ENCODE measurements at regions not wholly inside any gene's neighbourhood (a gene's known extent, or its start where the extent isn't known, plus 50 kb on each side); places are given as distances from the start of the nearest gene placed in this dataset.
"Not testable (repeated sequence)": the region's sequence is repeated elsewhere in the genome, so short reads cannot be mapped to it uniquely, and the experiment has no call there.

- DNase-seq; H3K4me1 ChIP-seq (ENCODE audit: control extremely low read depth in 1 of 4, control insufficient read depth in 4 of 4, insufficient read depth in 4 of 4, low read length in 3 of 4); CTCF ChIA-PET; H3K27ac ChIP-seq (ENCODE audit: insufficient read depth in 1 of 2, low read depth in 1 of 2, low read length in 2 of 2, poor library complexity in 1 of 2, severe bottlenecking in 2 of 2); H3K9me3 ChIP-seq (ENCODE audit: control extremely low read depth in 1 of 5, control insufficient read depth in 4 of 5, insufficient read depth in 2 of 5, low read depth in 1 of 5, low read length in 4 of 5); H3K27me3 ChIP-seq (replicated peaks in 2 of 5; ENCODE audit: control insufficient read depth in 4 of 5, insufficient read depth in 5 of 5, low read length in 4 of 5); H3K4me3 ChIP-seq (ENCODE audit: control insufficient read depth in 1 of 7, extremely low read depth in 1 of 7, insufficient read depth in 4 of 7, low read depth in 2 of 7, low read length in 6 of 7); H3K36me3 ChIP-seq (ENCODE audit: control insufficient read depth in 4 of 4, insufficient read depth in 4 of 4, low read length in 3 of 4); POLR2A ChIA-PET: not testable (repeated sequence)
- 57% methylated on average over 7 of the region's 8 CpGs for WGBS (ENCODE audit: insufficient coverage)
These were observed 217.7 kb downstream of the LHFPL1 start for GRCh38 chrX:112461949-112462450.

GRCh38 chrX:112457788-112458187 lies 221.9 kb downstream of the LHFPL1 start:
- Histone ChIP-seq H3K27me3 (replicated peaks in 2 of 5; ENCODE audit: control insufficient read depth in 4 of 5, insufficient read depth in 5 of 5, low read length in 4 of 5) (no peaks in the 10 kb centered on the region), H3K36me3 (ENCODE audit: control insufficient read depth in 4 of 4, insufficient read depth in 4 of 4, low read length in 3 of 4) (no peaks in the 10 kb centered on the region), H3K27ac (ENCODE audit: insufficient read depth in 1 of 2, low read depth in 1 of 2, low read length in 2 of 2, poor library complexity in 1 of 2, severe bottlenecking in 2 of 2) (no peak overlapping the region), H3K9me3 (ENCODE audit: control extremely low read depth in 1 of 5, control insufficient read depth in 4 of 5, insufficient read depth in 2 of 5, low read depth in 1 of 5, low read length in 4 of 5) (peaks cover 0 to 1% (median 0%) of the 10 kb centered on the region in 5 experiments), H3K4me3 (ENCODE audit: control insufficient read depth in 1 of 7, extremely low read depth in 1 of 7, insufficient read depth in 4 of 7, low read depth in 2 of 7, low read length in 6 of 7) (no peak overlapping the region), H3K4me1 (ENCODE audit: control extremely low read depth in 1 of 4, control insufficient read depth in 4 of 4, insufficient read depth in 4 of 4, low read length in 3 of 4) (no peaks in the 10 kb centered on the region)
- no peak for DNase-seq
- ChIA-PET POLR2A (no interaction called here), CTCF (no interaction called here)

GRCh38 chrX:112450810-112451209 lies 228.9 kb downstream of the LHFPL1 start:
- no CpG with 5 or more reads among the region's 2 CpGs for WGBS (ENCODE audit: insufficient coverage)
- H3K27me3 ChIP-seq (replicated peaks in 2 of 5; ENCODE audit: control insufficient read depth in 4 of 5, insufficient read depth in 5 of 5, low read length in 4 of 5) = no peaks in the 10 kb centered on the region
- no peak for DNase-seq
- H3K4me1 ChIP-seq (ENCODE audit: control extremely low read depth in 1 of 4, control insufficient read depth in 4 of 4, insufficient read depth in 4 of 4, low read length in 3 of 4) = no peaks in the 10 kb centered on the region
- no peaks in the 10 kb centered on the region for H3K36me3 ChIP-seq (ENCODE audit: control insufficient read depth in 4 of 4, insufficient read depth in 4 of 4, low read length in 3 of 4)
- H3K27ac ChIP-seq (ENCODE audit: insufficient read depth in 1 of 2, low read depth in 1 of 2, low read length in 2 of 2, poor library complexity in 1 of 2, severe bottlenecking in 2 of 2) = no peak overlapping the region
- no peaks in the 10 kb centered on the region for H3K9me3 ChIP-seq (ENCODE audit: control extremely low read depth in 1 of 5, control insufficient read depth in 4 of 5, insufficient read depth in 2 of 5, low read depth in 1 of 5, low read length in 4 of 5)
- no peak overlapping the region for H3K4me3 ChIP-seq (ENCODE audit: control insufficient read depth in 1 of 7, extremely low read depth in 1 of 7, insufficient read depth in 4 of 7, low read depth in 2 of 7, low read length in 6 of 7)
- POLR2A ChIA-PET = no interaction called here
- CTCF ChIA-PET = no interaction called here

- no peak for DNase-seq
- ChIA-PET CTCF (no interaction called here), POLR2A (no interaction called here)
- Histone ChIP-seq H3K4me3 (ENCODE audit: control insufficient read depth in 1 of 7, extremely low read depth in 1 of 7, insufficient read depth in 4 of 7, low read depth in 2 of 7, low read length in 6 of 7) (no peak overlapping the region), H3K36me3 (ENCODE audit: control insufficient read depth in 4 of 4, insufficient read depth in 4 of 4, low read length in 3 of 4) (no peaks in the 10 kb centered on the region), H3K27ac (ENCODE audit: insufficient read depth in 1 of 2, low read depth in 1 of 2, low read length in 2 of 2, poor library complexity in 1 of 2, severe bottlenecking in 2 of 2) (no peak overlapping the region), H3K4me1 (ENCODE audit: control extremely low read depth in 1 of 4, control insufficient read depth in 4 of 4, insufficient read depth in 4 of 4, low read length in 3 of 4) (no peaks in the 10 kb centered on the region), H3K27me3 (replicated peaks in 2 of 5; ENCODE audit: control insufficient read depth in 4 of 5, insufficient read depth in 5 of 5, low read length in 4 of 5) (no peaks in the 10 kb centered on the region), H3K9me3 (ENCODE audit: control extremely low read depth in 1 of 5, control insufficient read depth in 4 of 5, insufficient read depth in 2 of 5, low read depth in 1 of 5, low read length in 4 of 5) (no peaks in the 10 kb centered on the region)
- WGBS (ENCODE audit: insufficient coverage) = 93% methylated on average over 2 of the region's 2 CpGs
These were observed 239.5 kb downstream of the LHFPL1 start for GRCh38 chrX:112440277-112440676.

- CTCF ChIA-PET = no interaction called here
- POLR2A ChIA-PET = no interaction called here
- Histone ChIP-seq H3K36me3 (ENCODE audit: control insufficient read depth in 4 of 4, insufficient read depth in 4 of 4, low read length in 3 of 4) (no peaks in the 10 kb centered on the region), H3K27ac (ENCODE audit: insufficient read depth in 1 of 2, low read depth in 1 of 2, low read length in 2 of 2, poor library complexity in 1 of 2, severe bottlenecking in 2 of 2) (no peak overlapping the region), H3K4me1 (ENCODE audit: control extremely low read depth in 1 of 4, control insufficient read depth in 4 of 4, insufficient read depth in 4 of 4, low read length in 3 of 4) (no peaks in the 10 kb centered on the region), H3K4me3 (ENCODE audit: control insufficient read depth in 1 of 7, extremely low read depth in 1 of 7, insufficient read depth in 4 of 7, low read depth in 2 of 7, low read length in 6 of 7) (no peak overlapping the region), H3K27me3 (replicated peaks in 2 of 5; ENCODE audit: control insufficient read depth in 4 of 5, insufficient read depth in 5 of 5, low read length in 4 of 5) (no peaks in the 10 kb centered on the region), H3K9me3 (ENCODE audit: control extremely low read depth in 1 of 5, control insufficient read depth in 4 of 5, insufficient read depth in 2 of 5, low read depth in 1 of 5, low read length in 4 of 5) (no peaks in the 10 kb centered on the region)
- no peak for DNase-seq
- WGBS (ENCODE audit: insufficient coverage) = no CpG with 5 or more reads among the region's 1 CpG
These were observed 255.6 kb downstream of the LHFPL1 start for GRCh38 chrX:112424166-112424565.

- Histone ChIP-seq H3K9me3 (ENCODE audit: control extremely low read depth in 1 of 5, control insufficient read depth in 4 of 5, insufficient read depth in 2 of 5, low read depth in 1 of 5, low read length in 4 of 5) (no peaks in the 10 kb centered on the region), H3K27ac (ENCODE audit: insufficient read depth in 1 of 2, low read depth in 1 of 2, low read length in 2 of 2, poor library complexity in 1 of 2, severe bottlenecking in 2 of 2) (no peak overlapping the region), H3K27me3 (replicated peaks in 2 of 5; ENCODE audit: control insufficient read depth in 4 of 5, insufficient read depth in 5 of 5, low read length in 4 of 5) (peaks cover 0 to 6% (median 0%) of the 10 kb centered on the region in 5 experiments), H3K4me3 (ENCODE audit: control insufficient read depth in 1 of 7, extremely low read depth in 1 of 7, insufficient read depth in 4 of 7, low read depth in 2 of 7, low read length in 6 of 7) (no peak overlapping the region), H3K4me1 (ENCODE audit: control extremely low read depth in 1 of 4, control insufficient read depth in 4 of 4, insufficient read depth in 4 of 4, low read length in 3 of 4) (no peaks in the 10 kb centered on the region), H3K36me3 (ENCODE audit: control insufficient read depth in 4 of 4, insufficient read depth in 4 of 4, low read length in 3 of 4) (no peaks in the 10 kb centered on the region)
- POLR2A ChIA-PET = no interaction called here
- CTCF ChIA-PET = no interaction called here
- no peak for DNase-seq
- 64% methylated on average over 2 of the region's 3 CpGs for WGBS (ENCODE audit: insufficient coverage)
These were observed 288.4 kb downstream of the LHFPL1 start for GRCh38 chrX:112391313-112391712.

GRCh38 chrX:112381649-112382298 lies 298.0 kb downstream of the LHFPL1 start:
- H3K4me3 ChIP-seq (ENCODE audit: control insufficient read depth in 1 of 7, extremely low read depth in 1 of 7, insufficient read depth in 4 of 7, low read depth in 2 of 7, low read length in 6 of 7); H3K9me3 ChIP-seq (ENCODE audit: control extremely low read depth in 1 of 5, control insufficient read depth in 4 of 5, insufficient read depth in 2 of 5, low read depth in 1 of 5, low read length in 4 of 5); H3K36me3 ChIP-seq (ENCODE audit: control insufficient read depth in 4 of 4, insufficient read depth in 4 of 4, low read length in 3 of 4); CTCF ChIA-PET; H3K4me1 ChIP-seq (ENCODE audit: control extremely low read depth in 1 of 4, control insufficient read depth in 4 of 4, insufficient read depth in 4 of 4, low read length in 3 of 4); H3K27me3 ChIP-seq (replicated peaks in 2 of 5; ENCODE audit: control insufficient read depth in 4 of 5, insufficient read depth in 5 of 5, low read length in 4 of 5); POLR2A ChIA-PET; H3K27ac ChIP-seq (ENCODE audit: insufficient read depth in 1 of 2, low read depth in 1 of 2, low read length in 2 of 2, poor library complexity in 1 of 2, severe bottlenecking in 2 of 2): not testable (repeated sequence)
- DNase-seq = peak in 2 of 3 donors; percentile 8 to 15
- WGBS (ENCODE audit: insufficient coverage) = 47% methylated on average over 6 of the region's 8 CpGs
